ENCODE measurements at regions not wholly inside any gene's neighbourhood (a gene's known extent, or its start where the extent isn't known, plus 50 kb on each side); places are given as distances from the start of the nearest gene placed in this dataset.

GRCh38 chr11:131163613-131164012 is 206.8 kb upstream of the NTM start:
- TF ChIP-seq CTCF (IDR thresholded peaks at IDR 0.05) (no peak), POLR2AphosphoS5 (IDR thresholded peaks at IDR 0.05) (no peak)
